HEK293T (cell line): ENCODE measurements at regions not wholly inside any gene's neighbourhood (a gene's known extent, or its start where the extent isn't known, plus 50 kb on each side); places are given as distances from the start of the nearest gene placed in this dataset.

Source experiments
- ARNT ChIP-seq: fragments of 450-650 bp; IDR thresholded peaks from 2 replicates; pipeline ENCODE4 v1.6.1; 2017; ENCODE audit warnings: mild to moderate bottlenecking
- BHLHE40 ChIP-seq: fragments of 450-650 bp; IDR thresholded peaks from 2 replicates; pipeline ENCODE4 v1.6.1; 2016; ENCODE audit warnings: mild to moderate bottlenecking, moderate library complexity, borderline replicate concordance
- CTBP1 ChIP-seq: fragments of 450-650 bp; IDR thresholded peaks from 2 replicates; pipeline ENCODE4 v1.6.1; 2016; ENCODE audit warnings: borderline replicate concordance
- ELF4 ChIP-seq: fragments of 450-650 bp; IDR thresholded peaks from 2 replicates; pipeline ENCODE4 v1.6.1; 2017; ENCODE audit warnings: antibody characterized with exemption
- FOXK2 ChIP-seq: fragments of 450-650 bp; IDR thresholded peaks from 2 replicates; pipeline ENCODE4 v1.6.1; 2016; ENCODE audit warnings: mild to moderate bottlenecking
- FOXM1 ChIP-seq: fragments of 450-650 bp; IDR thresholded peaks from 2 replicates; pipeline ENCODE4 v1.6.1; 2017; ENCODE audit warnings: mild to moderate bottlenecking, borderline replicate concordance
- LEF1 ChIP-seq: fragments of 450-650 bp; IDR thresholded peaks from 2 replicates; pipeline ENCODE4 v1.6.1; 2017; ENCODE audit warnings: mild to moderate bottlenecking, borderline replicate concordance
- NFRKB ChIP-seq: fragments of 450-650 bp; IDR thresholded peaks from 2 replicates; pipeline ENCODE4 v1.6.1; 2016; ENCODE audit warnings: mild to moderate bottlenecking, moderate library complexity
- SP1 ChIP-seq: fragments of 450-650 bp; IDR thresholded peaks from 2 replicates; pipeline ENCODE4 v1.6.1; 2017
- SUZ12 ChIP-seq: fragments of 450-650 bp; IDR thresholded peaks from 2 replicates; pipeline ENCODE4 v1.6.1; 2016; ENCODE audit warnings: mild to moderate bottlenecking
- TARDBP ChIP-seq: fragments of 450-650 bp; IDR thresholded peaks from 2 replicates; pipeline ENCODE4 v1.6.1; 2016
- ZNF384 ChIP-seq: fragments of 450-650 bp; IDR thresholded peaks from 2 replicates; pipeline ENCODE4 v1.6.1; 2016
- TF ChIP-seq, protein P1 (sequence below): fragments of 450-650 bp; IDR thresholded peaks from 2 replicates; pipeline ENCODE4 v1.6.1; 2016

DNA sequence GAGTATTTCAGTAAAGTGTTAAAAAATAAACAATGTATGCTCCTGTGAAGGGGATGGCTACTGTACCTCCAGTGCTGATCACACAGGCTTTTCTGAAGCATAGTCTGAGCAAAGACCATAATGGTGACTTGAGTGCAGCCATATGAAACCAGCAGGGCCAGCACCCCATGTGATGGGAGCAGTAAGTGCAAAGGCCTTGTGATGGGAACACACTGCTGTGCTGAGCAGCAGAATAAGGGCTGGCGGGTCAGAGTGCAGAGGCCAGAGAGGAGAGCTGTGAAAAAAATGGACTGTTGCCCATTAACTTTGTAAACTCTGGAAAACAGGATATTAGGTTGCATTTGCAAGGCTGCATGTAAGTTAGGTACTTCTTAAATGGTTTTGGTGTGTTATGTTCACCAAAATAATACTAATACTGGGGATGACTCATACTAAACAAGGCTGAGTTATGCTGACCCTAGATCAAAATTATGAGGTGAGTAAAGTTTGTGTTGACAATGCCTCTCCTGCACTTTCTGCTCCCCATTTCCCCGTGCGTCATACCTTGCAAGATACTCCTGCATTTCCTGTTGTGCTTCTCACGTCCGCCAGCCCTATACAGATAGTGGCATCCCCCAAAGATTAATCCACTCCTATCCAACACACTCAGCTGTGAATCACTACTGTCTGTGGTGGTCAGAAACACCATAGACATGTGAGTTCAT lies 67.0 kb upstream of the FAM9A start:
- TF ChIP-seq ZNF384 (no peak), NFRKB (no peak), SUZ12 (no peak), ELF4 (no peak), BHLHE40 (no peak), SP1 (no peak), ARNT (no peak), TARDBP (no peak), FOXM1 (no peak), CTBP1 (no peak), LEF1 (no peak), FOXK2 (no peak)
- TF ChIP-seq, protein P1, sequence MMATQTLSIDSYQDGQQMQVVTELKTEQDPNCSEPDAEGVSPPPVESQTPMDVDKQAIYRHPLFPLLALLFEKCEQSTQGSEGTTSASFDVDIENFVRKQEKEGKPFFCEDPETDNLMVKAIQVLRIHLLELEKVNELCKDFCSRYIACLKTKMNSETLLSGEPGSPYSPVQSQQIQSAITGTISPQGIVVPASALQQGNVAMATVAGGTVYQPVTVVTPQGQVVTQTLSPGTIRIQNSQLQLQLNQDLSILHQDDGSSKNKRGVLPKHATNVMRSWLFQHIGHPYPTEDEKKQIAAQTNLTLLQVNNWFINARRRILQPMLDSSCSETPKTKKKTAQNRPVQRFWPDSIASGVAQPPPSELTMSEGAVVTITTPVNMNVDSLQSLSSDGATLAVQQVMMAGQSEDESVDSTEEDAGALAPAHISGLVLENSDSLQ: no peak
